Lower leg skin (tissue), 3 donors: ENCODE measurements at regions not wholly inside any gene's neighbourhood (a gene's known extent, or its start where the extent isn't known, plus 50 kb on each side); places are given as distances from the start of the nearest gene placed in this dataset.

ENCODE experiments used
- POLR2A ChIP-seq, 2 donors: fragments of 450-650 bp; IDR thresholded peaks; one replicate each; pipeline ENCODE4 v1.6.1; 2016 to 2017; ENCODE audit warnings: antibody characterized with exemption in 2 of 2, mild to moderate bottlenecking in 1 of 2, moderate library complexity in 1 of 2
- TF ChIP-seq, protein P1 (sequence below), 3 donors: fragments of 450-650 bp; IDR thresholded peaks; one replicate each; pipeline ENCODE4 v1.5.1; 2016; ENCODE audit warnings: antibody characterized with exemption in 3 of 3, mild to moderate bottlenecking in 3 of 3, moderate library complexity in 2 of 3

DNA sequence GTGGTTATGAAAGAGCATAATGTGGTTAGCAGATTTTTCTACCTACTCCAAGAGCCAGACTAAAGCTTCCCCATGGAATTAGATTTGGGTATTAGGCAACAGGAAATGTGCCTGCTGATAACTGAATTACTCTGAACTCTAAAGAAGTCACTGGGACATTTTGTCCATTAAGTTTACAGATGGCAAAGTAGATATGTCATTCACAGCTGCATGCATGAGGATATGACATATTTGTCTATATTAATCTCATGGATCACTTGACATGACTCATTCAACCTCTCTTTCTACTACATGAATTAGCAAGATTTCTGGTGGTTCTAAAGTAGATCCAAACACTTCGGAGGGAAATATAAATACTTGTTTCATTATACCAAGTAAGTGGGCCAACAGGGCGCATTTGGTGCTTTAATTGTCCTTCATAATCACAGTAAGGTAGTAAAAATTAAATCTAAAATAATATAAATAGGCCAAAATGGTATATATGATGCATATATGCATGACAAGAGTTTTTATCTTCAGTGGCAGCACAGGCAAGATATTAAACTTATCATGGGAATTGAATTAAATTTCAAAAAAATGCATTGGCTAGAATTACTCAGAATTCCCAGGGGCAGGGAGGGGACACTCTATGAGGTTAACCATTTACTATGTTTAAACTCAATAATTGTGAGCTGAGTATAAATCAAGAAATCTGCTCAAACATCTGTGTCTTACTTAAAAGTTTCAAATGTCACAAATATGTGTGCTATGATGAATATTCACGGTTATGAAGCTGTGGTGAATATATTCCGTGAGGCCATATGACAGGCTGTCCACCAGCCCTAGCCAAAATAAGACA, 365.3 kb upstream of the KCNMB2 start:
- TF ChIP-seq, protein P1, sequence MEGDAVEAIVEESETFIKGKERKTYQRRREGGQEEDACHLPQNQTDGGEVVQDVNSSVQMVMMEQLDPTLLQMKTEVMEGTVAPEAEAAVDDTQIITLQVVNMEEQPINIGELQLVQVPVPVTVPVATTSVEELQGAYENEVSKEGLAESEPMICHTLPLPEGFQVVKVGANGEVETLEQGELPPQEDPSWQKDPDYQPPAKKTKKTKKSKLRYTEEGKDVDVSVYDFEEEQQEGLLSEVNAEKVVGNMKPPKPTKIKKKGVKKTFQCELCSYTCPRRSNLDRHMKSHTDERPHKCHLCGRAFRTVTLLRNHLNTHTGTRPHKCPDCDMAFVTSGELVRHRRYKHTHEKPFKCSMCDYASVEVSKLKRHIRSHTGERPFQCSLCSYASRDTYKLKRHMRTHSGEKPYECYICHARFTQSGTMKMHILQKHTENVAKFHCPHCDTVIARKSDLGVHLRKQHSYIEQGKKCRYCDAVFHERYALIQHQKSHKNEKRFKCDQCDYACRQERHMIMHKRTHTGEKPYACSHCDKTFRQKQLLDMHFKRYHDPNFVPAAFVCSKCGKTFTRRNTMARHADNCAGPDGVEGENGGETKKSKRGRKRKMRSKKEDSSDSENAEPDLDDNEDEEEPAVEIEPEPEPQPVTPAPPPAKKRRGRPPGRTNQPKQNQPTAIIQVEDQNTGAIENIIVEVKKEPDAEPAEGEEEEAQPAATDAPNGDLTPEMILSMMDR (IDR thresholded peaks at IDR 0.05) = no peak
- no peak for TF ChIP-seq POLR2A (IDR thresholded peaks at IDR 0.05)
